HUES6 (cell line): ENCODE measurements at regions not wholly inside any gene's neighbourhood (a gene's known extent, or its start where the extent isn't known, plus 50 kb on each side); places are given as distances from the start of the nearest gene placed in this dataset.
A peak's percentile ranks its signal among the peaks of the same experiment; 100 is the strongest.
"Not testable (repeated sequence)": the region's sequence is repeated elsewhere in the genome, so short reads cannot be mapped to it uniquely, and the experiment has no call there.

Source experiments
- H3K27ac ChIP-seq: 2 replicates; pipeline ENCODE4 v1.7.0; 2013; ENCODE audit warnings: low read depth, mild to moderate bottlenecking, low read length, inconsistent platforms
- H3K27me3 ChIP-seq: 2 replicates; pipeline ENCODE4 v1.6.1; 2013; ENCODE audit warnings: low read length; ENCODE audit not compliant: control insufficient read depth, insufficient read depth
- H3K36me3 ChIP-seq: 2 replicates; pipeline ENCODE4 v1.6.1; 2013; ENCODE audit warnings: low read length; ENCODE audit not compliant: control insufficient read depth, insufficient read depth
- H3K4me1 ChIP-seq: 2 replicates; pipeline ENCODE4 v1.6.1; 2013; ENCODE audit warnings: low read length; ENCODE audit not compliant: control insufficient read depth, insufficient read depth
- H3K4me3 ChIP-seq: 2 replicates; pipeline ENCODE4 v1.5.1; 2013; ENCODE audit warnings: low read depth, low read length
- H3K9ac ChIP-seq: one replicate; pipeline ENCODE4 v1.6.1; 2013; ENCODE audit warnings: mild to moderate bottlenecking, low read length
- H3K9me3 ChIP-seq: 2 replicates; pipeline ENCODE4 v1.6.1; 2013; ENCODE audit warnings: low read depth, low read length; ENCODE audit not compliant: control insufficient read depth, insufficient read depth

DNA sequence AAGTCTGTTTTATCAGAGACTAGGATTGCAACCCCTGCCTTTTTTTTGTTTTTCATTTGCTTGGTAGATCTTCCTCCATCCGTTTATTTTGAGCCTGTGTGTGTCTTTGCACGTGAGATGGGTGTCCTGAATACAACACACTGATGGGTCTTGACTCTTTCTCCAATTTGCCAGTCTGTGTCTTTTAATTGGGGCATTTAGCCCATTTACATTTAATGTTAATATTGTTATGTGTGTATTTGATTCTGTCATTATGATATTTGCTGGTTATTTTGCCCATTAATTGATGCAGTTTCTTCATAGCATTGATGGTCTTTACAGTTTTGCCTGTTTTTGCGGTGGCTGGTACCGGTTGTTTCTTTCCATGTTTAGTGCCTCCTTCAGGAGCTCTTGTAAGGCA is 116.0 kb upstream of the PALM2AKAP2 start:
- H3K27ac ChIP-seq, H3K9ac ChIP-seq, H3K27me3 ChIP-seq, H3K4me3 ChIP-seq, H3K9me3 ChIP-seq, H3K36me3 ChIP-seq, H3K4me1 ChIP-seq: not testable (repeated sequence)

DNA sequence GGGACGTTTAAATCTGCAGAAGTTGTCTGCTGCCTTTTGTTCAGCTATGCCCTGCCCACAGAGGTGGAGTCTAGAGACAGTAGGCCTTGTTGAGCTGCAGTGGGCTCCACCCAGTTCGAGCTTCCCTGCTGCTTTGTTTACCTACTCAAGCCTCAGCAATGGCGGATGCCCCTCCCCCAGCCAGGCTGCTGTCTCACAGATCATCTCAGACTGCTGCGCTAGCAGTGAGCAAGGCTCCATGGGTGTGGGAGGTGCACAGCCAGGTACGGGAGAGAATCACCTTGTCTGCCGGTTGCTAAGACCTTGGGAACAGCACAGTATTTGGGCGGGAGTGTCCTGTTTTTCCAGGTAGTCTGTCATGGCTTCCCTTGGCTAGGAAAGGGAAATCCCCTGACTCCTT is 114.3 kb upstream of the PALM2AKAP2 start:
- H3K9ac ChIP-seq, H3K27ac ChIP-seq, H3K36me3 ChIP-seq, H3K4me1 ChIP-seq, H3K9me3 ChIP-seq, H3K27me3 ChIP-seq: not testable (repeated sequence)
- peak overlapping the region; percentile 21; the same call in 1 of the 2 replicates for H3K4me3 ChIP-seq

DNA sequence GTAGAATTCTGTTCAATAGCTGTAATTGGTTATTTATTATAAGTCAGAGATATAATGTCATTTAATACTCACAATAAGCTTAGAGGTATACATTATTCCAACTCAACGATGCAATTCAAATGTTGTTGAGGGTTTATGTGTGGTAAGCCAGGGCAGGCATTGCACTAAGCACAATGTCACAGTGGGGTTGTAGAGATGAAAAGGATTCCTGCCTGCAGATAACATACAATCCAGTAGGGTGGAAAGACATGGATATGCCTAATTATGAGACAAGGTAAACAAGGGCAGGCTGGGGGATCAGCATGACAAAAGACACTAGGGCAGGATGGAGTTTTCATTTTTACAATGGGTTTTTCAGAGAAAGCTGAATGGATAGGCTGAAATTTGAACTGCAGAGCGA is 98.7 kb upstream of the PALM2AKAP2 start:
- no peaks in the 10 kb centered on the region for H3K27me3 ChIP-seq
- no peak overlapping the region for H3K4me3 ChIP-seq

DNA sequence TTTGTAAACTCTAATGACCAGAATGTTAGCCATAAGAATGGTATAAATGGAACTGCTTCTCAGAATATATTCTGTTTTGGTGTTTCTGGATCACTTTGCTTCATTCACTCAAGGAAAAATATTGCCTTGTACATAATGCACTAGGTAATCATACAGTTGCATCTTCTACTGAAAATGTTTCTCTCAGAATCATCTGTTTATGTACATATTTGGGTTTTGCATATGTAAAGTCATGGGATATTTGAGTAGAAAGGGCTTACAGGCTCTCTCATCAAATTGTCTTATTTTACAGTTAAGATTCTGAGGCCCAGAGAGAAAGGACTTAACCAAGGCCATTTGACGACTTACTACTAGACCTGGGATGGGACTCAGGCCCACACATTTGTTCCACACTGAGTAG is 97.8 kb upstream of the PALM2AKAP2 start:
- no peaks in the 10 kb centered on the region for H3K27me3 ChIP-seq
- no peaks in the 10 kb centered on the region for H3K36me3 ChIP-seq
- H3K9ac ChIP-seq: no peak overlapping the region
- H3K9me3 ChIP-seq: peaks cover 6% of the 10 kb centered on the region; the same call in 1 of the 2 replicates
- no peak overlapping the region for H3K27ac ChIP-seq
- H3K4me3 ChIP-seq: no peak overlapping the region
- H3K4me1 ChIP-seq: peaks cover 4% of the 10 kb centered on the region; the same call in 1 of the 2 replicates

More for the DNA sequence above, 98.7 kb upstream of the PALM2AKAP2 start:
- peaks cover 4% of the 10 kb centered on the region; the same call in 1 of the 2 replicates for H3K4me1 ChIP-seq
- no peak overlapping the region for H3K27ac ChIP-seq
- H3K36me3 ChIP-seq: no peaks in the 10 kb centered on the region
- peaks cover 5% of the 10 kb centered on the region; the same call in 1 of the 2 replicates for H3K9me3 ChIP-seq
- H3K9ac ChIP-seq: no peak overlapping the region

DNA sequence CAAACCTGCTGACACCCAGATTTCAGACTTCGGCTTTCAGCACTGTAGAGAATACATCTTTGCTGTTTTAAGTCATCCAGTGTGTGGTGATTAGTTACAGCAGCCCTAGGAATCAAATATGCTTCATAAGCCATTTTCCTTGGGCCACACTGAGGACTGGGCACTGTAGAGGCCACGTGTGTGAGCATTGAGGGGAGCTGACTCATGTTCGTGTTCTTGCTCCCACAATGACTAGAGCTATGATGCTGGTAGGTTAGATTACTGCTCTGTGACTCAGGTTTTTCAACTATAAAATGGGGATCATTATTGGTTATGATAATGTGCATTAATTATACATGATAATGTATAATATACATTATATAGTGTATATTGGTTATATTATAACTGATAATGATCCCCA is 96.5 kb upstream of the PALM2AKAP2 start:
- Histone ChIP-seq H3K27me3 (no peaks in the 10 kb centered on the region), H3K9ac (no peak overlapping the region), H3K27ac (no peak overlapping the region), H3K9me3 (peaks cover 6% of the 10 kb centered on the region; the same call in 1 of the 2 replicates), H3K4me1 (peaks cover 4% of the 10 kb centered on the region; the same call in 1 of the 2 replicates), H3K4me3 (no peak overlapping the region), H3K36me3 (no peaks in the 10 kb centered on the region)

DNA sequence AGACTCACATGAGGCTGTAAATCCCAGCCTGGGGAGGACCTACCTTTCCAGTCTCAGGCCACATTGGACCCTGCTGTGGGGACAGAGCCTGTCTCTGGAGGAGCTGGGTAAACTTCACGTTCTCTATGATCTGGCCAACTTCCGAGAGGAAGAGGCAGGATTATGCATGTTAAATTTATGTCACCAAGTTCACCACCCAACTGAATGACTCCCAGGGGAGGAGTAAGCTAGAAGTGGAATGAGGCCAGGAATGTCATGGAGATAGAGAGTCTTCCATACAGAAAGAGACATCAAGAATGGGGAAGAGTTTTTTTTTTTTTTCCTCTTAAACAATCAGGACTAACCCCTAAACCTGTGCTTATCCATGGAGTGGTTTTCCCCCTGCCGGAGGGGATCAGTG is 90.3 kb upstream of the PALM2AKAP2 start:
- peaks cover 4% of the 10 kb centered on the region; the same call in 1 of the 2 replicates for H3K9me3 ChIP-seq
- H3K36me3 ChIP-seq: no peaks in the 10 kb centered on the region
- H3K4me1 ChIP-seq: no peaks in the 10 kb centered on the region
- no peaks in the 10 kb centered on the region for H3K27me3 ChIP-seq
- no peak overlapping the region for H3K27ac ChIP-seq
- no peak overlapping the region for H3K9ac ChIP-seq
- no peak overlapping the region for H3K4me3 ChIP-seq

DNA sequence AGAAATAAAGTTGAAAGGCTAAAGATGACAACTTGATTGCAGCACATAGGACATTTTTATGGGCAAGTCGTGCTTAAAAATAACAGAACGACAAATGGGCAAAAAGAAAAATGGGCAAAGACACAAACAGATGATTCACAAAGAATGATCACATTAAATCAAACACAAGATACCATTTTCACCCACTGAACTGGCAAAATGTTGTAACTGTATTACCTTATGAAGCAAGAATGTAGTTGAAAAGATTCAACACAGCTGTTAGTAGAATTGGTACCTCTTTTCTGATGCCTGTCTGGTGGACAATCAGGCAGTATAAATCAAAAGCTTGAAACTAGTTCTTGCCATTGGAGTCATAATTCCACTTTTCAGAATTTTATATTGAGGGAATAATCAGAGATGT is 81.0 kb upstream of the PALM2AKAP2 start:
- no peak overlapping the region for H3K27ac ChIP-seq
- H3K4me3 ChIP-seq: no peak overlapping the region
- H3K9ac ChIP-seq: no peak overlapping the region
- no peaks in the 10 kb centered on the region for H3K4me1 ChIP-seq
- H3K36me3 ChIP-seq: no peaks in the 10 kb centered on the region
- H3K27me3 ChIP-seq: no peaks in the 10 kb centered on the region
- no peaks in the 10 kb centered on the region for H3K9me3 ChIP-seq

DNA sequence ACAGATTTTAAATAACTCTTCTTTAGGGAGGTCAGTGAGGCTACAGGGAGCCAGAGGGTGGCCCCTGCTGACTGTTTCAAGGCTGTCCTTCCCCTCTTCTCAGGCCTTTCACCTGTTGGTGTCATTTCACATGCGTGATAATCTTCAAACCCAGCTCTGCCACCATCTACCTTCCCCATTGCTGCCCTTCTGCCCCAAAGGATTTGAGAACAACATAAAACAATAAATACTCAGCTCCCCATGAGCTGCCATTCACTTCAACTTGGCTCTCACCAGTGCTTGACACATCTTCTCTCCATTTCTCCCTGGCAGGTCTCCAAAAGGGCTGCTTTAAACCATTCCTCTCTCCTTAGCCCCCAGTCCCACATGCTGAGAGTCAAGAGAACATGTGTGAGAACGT is 75.5 kb upstream of the PALM2AKAP2 start:
- H3K27ac ChIP-seq: no peak overlapping the region
- no peaks in the 10 kb centered on the region for H3K4me1 ChIP-seq
- H3K9ac ChIP-seq: no peak overlapping the region
- H3K9me3 ChIP-seq: no peaks in the 10 kb centered on the region
- H3K27me3 ChIP-seq: no peaks in the 10 kb centered on the region
- H3K4me3 ChIP-seq: no peak overlapping the region
- no peaks in the 10 kb centered on the region for H3K36me3 ChIP-seq

DNA sequence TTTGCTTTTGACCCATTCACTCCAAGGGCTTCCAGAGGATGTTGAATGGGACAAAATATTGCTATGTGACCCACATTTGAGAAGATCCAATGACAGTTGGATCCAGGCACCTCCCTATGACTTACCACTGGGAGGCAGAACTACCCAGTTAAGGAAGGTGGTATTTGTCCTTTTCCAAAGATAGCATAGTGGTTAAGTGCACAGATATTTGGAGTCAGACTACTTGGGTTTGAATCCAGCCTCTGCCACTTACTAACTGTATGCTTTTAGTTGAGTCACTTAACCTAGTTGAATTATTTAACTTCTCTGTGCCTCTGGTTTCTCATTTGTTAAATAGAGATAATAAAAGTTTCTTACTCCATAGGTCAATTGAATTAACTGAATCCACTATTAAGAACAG is 74.5 kb upstream of the PALM2AKAP2 start:
- Histone ChIP-seq H3K9me3 (no peaks in the 10 kb centered on the region), H3K27me3 (no peaks in the 10 kb centered on the region), H3K9ac (no peak overlapping the region), H3K27ac (no peak overlapping the region), H3K4me3 (no peak overlapping the region), H3K36me3 (no peaks in the 10 kb centered on the region), H3K4me1 (no peaks in the 10 kb centered on the region)

DNA sequence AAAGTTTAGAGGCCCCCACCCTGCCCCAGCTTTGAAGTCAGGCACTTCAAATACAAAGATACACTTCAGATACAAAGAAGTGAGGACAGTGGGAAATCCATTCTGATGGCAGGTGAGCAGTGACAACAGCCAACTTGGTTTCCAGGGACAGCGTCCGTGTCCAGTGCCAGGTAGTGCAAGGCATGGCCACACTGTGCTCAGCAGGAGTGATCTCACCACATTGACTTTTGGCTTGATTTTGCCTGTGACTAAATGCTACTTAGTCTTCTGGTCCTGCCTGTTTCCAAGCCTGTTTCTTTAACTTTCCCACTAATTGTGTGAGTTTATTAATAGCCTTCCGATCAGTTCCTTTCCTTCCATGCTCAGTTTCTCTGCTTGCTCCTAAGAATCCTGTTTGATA is 72.6 kb upstream of the PALM2AKAP2 start:
- H3K9me3 ChIP-seq: no peaks in the 10 kb centered on the region
- H3K36me3 ChIP-seq: no peaks in the 10 kb centered on the region
- H3K4me3 ChIP-seq: no peak overlapping the region
- H3K4me1 ChIP-seq: no peaks in the 10 kb centered on the region
- H3K27me3 ChIP-seq: no peaks in the 10 kb centered on the region
- no peak overlapping the region for H3K27ac ChIP-seq
- no peak overlapping the region for H3K9ac ChIP-seq

DNA sequence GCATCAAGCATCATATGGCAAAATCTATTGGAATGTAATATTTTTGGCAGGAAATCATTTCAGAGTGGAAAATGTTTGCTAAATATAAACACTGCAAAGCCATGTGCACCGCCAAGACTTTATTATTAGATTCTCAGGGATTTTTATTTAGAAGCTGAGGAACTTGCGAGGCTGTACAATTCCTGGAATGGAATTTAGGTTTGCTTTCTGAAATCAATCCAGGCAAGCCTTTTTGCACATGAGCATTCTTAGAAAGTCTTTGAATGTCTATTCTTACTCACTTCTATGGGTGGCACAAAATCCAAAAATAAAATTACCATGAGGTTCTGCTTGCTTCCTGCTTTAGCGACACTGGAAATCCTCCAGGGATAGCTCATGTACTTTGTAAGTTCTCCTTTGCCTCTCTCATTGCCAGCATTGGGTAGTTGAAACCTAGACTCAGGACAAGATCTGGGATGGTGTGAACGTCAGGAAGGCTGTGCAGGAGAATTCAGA is 71.5 kb upstream of the PALM2AKAP2 start:
- no peak overlapping the region for H3K27ac ChIP-seq
- H3K9me3 ChIP-seq: no peaks in the 10 kb centered on the region
- H3K4me3 ChIP-seq: no peak overlapping the region
- no peak overlapping the region for H3K9ac ChIP-seq
- H3K36me3 ChIP-seq: no peaks in the 10 kb centered on the region
- H3K27me3 ChIP-seq: no peaks in the 10 kb centered on the region
- no peaks in the 10 kb centered on the region for H3K4me1 ChIP-seq

DNA sequence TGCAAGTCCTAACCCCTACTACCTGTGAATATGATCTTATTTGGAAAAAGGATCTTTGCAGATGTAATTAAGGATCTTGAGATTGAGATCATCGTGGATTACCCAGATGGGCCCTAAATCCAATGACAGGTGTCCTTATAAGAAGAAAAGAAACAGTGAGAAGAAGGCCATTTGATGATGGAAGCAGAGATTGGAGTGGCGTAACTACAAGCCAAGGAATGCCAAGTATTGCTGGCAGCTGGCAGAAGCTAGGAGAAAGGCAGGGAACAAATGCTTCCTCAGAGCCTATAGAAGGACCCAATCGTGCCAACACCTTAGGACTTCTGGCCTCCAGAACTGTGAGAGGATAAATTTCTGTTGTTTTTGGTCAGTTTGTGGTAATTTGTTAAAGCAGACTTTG is 70.1 kb upstream of the PALM2AKAP2 start:
- H3K4me3 ChIP-seq: no peak overlapping the region
- H3K4me1 ChIP-seq: no peaks in the 10 kb centered on the region
- no peaks in the 10 kb centered on the region for H3K9me3 ChIP-seq
- H3K27ac ChIP-seq: no peak overlapping the region
- H3K9ac ChIP-seq: no peak overlapping the region
- no peaks in the 10 kb centered on the region; the same call in 1 of the 2 replicates for H3K27me3 ChIP-seq
- no peaks in the 10 kb centered on the region for H3K36me3 ChIP-seq
